MM.1S (cell line): ENCODE measurements at regions not wholly inside any gene's neighbourhood (a gene's known extent, or its start where the extent isn't known, plus 50 kb on each side); places are given as distances from the start of the nearest gene placed in this dataset.

ENCODE experiments used
- EZH2 ChIP-seq: fragments of 300-600 bp; sonication (generic); optimal IDR thresholded peaks from 2 replicates; pipeline ENCODE3; 2017; ENCODE audit warnings: low read depth, mild to moderate bottlenecking, antibody characterized with exemption, low read length, mixed read lengths
- TF ChIP-seq, protein P1 (sequence below): fragments of 300-600 bp; sonication (generic); IDR thresholded peaks from 2 replicates; pipeline ENCODE4 v1.5.1; 2016; ENCODE audit warnings: antibody characterized with exemption, low read length, mixed read lengths

DNA sequence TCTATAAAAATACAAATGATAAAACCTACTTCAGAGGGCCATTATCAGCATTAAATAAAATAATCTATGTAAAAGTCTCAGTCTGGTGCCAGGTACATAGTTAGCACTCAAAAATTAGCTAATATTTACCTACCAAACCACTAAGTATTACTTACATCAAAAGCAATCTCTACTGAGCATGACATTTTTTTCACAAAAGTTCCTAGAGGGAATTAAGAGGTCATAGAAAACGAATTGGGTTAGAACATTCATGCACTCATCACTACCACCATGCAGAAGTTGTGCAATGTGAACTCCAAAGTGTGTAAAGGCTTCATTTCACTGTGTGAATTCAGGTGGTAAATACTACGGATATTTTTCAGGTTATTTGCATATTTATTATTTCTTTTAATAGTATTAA lies 209.5 kb upstream of the FGF13 start:
- no peak for TF ChIP-seq EZH2
- TF ChIP-seq, protein P1, sequence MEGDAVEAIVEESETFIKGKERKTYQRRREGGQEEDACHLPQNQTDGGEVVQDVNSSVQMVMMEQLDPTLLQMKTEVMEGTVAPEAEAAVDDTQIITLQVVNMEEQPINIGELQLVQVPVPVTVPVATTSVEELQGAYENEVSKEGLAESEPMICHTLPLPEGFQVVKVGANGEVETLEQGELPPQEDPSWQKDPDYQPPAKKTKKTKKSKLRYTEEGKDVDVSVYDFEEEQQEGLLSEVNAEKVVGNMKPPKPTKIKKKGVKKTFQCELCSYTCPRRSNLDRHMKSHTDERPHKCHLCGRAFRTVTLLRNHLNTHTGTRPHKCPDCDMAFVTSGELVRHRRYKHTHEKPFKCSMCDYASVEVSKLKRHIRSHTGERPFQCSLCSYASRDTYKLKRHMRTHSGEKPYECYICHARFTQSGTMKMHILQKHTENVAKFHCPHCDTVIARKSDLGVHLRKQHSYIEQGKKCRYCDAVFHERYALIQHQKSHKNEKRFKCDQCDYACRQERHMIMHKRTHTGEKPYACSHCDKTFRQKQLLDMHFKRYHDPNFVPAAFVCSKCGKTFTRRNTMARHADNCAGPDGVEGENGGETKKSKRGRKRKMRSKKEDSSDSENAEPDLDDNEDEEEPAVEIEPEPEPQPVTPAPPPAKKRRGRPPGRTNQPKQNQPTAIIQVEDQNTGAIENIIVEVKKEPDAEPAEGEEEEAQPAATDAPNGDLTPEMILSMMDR = no peak
